ENCODE measurements at regions not wholly inside any gene's neighbourhood (a gene's known extent, or its start where the extent isn't known, plus 50 kb on each side); places are given as distances from the start of the nearest gene placed in this dataset.

DNA sequence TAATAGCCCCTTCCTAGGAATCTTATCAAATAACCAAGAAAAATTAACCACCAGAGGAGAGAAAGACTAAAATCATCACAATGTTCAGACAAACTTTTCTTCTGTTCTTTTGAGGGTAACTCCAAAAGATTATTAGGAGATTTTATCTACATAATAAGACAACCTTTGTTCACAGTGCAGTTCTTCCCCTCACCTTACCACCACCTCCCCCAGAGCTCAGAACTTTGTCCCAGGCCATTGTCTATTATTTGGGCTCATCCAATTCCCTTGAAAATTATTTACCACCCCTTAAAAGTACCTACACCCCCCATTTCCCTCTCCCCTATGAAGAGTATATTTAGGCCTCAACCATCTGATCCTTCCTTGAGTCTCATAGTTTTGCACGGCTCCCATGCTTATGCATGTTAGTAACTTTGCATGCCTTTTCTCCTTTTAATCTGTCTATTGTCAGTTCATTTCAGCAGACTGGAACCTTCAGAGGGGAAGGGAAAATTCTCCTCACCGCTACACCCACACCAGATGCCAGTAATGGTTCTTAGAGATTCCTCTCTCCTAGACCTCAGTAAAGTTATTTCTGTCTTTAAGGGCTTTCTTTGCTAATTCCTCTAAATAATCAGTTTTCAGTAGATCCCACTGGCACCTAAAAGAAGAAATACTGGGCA, 234.9 kb downstream of the SKIDA1 start (continued):
- TF ChIP-seq BHLHE40 (IDR thresholded peaks at IDR 0.05; ENCODE audit: borderline replicate concordance in 1 of 2, low read depth in 2 of 2, low read length in 1 of 2), result no peak

DNA sequence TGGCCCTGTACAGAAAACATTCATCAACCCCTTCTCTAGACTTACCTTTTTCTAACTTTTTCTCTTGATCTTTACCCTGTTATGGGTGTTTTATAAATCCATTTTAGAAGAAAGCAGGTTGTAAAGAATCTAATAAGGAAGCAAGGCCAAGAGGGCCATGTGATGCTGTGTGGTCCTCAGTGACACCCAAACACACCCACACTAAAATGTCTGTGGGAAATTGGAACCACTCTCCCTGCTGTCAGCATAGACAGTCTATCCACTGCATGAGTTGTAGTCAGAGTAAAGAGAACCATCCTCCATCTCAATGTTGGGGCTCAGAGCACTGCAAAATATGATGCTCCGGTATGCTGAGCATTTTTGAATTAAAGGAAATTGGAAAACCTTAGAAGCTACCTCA, 235.5 kb downstream of the SKIDA1 start:
- intact Hi-C loops (cut with micrococcal nuclease; ENCODE audit: unreplicated experiment), result no loop called here
- DNase-seq (ENCODE audit: low read depth, low spot score) (no peak), FAIRE-seq (no peak), ATAC-seq (no peak)
- WGBS (ENCODE audit: insufficient coverage, insufficient replicate concordance, low lambda C conversion rate, missing lambda C conversion rate), result 5% methylated on average over 1 of the region's 1 CpG
- Histone ChIP-seq H4K20me1 (ENCODE audit: control insufficient read depth, insufficient read depth) (no peaks in the 10 kb centered on the region), H3K27me3 (replicated peaks in 1 of 2; ENCODE audit: control insufficient read depth in 2 of 2, insufficient read depth in 2 of 2, low read length in 1 of 2) (peaks cover 0 to 3% of the 10 kb centered on the region in 2 experiments; a peak in 1 of 4 replicates), H3K79me2 (ENCODE audit: control insufficient read depth, insufficient read depth, low read length) (no peaks in the 10 kb centered on the region), H3K4me1 (ENCODE audit: control insufficient read depth, insufficient read depth, low read length) (no peaks in the 10 kb centered on the region), H3K36me3 (ENCODE audit: control insufficient read depth in 2 of 2, insufficient read depth in 2 of 2, low read length in 1 of 2) (no peaks in the 10 kb centered on the region), H3K4me2 (ENCODE audit: control insufficient read depth, insufficient read depth) (no peak overlapping the region), H2AFZ (ENCODE audit: control insufficient read depth, low read depth, low read length) (no peak overlapping the region), H3K9ac (ENCODE audit: control insufficient read depth, insufficient read depth, low read length) (no peak overlapping the region), H3K9me3 (replicated peaks; ENCODE audit: control insufficient read depth, insufficient read depth, low read length) (no peaks in the 10 kb centered on the region), H3K27ac (ENCODE audit: control insufficient read depth, insufficient read depth) (no peak overlapping the region), H3K4me3 (no peak overlapping the region)
- RAD21 ChIA-PET (ENCODE audit: unreplicated experiment), result no interaction called here
- no TSS peak for BruUV-seq (replicated peaks)
- in situ Hi-C loops (cut with MboI), result loop anchor here (25.0 kb wide), 1 partner anchor 197 kb away; no protein-coding TSS in a partner anchor
- SMC1A ChIA-PET (ENCODE audit: uncharacterized antibody, unreplicated experiment), result no interaction called here
- CTCF ChIA-PET, result no interaction called here
- TF ChIP-seq CEBPB (IDR thresholded peaks at IDR 0.05; ENCODE audit: borderline replicate concordance in 1 of 2, low read depth in 2 of 2, low read length in 2 of 2) (no peak), TAF1 (IDR thresholded peaks at IDR 0.05; ENCODE audit: borderline replicate concordance, low read depth, low read length) (no peak), KLF5 (IDR thresholded peaks at IDR 0.05; ENCODE audit: partially characterized antibody) (no peak), CBX3 (IDR thresholded peaks at IDR 0.05; ENCODE audit: borderline replicate concordance, low read depth) (no peak), RAD51 (IDR thresholded peaks at IDR 0.05) (no peak), TCF7 (IDR thresholded peaks at IDR 0.05; ENCODE audit: borderline replicate concordance) (no peak), NBN (IDR thresholded peaks at IDR 0.05) (no peak), TCF12 (IDR thresholded peaks at IDR 0.05; ENCODE audit: low read depth, low read length) (no peak), POLR2AphosphoS5 (IDR thresholded peaks at IDR 0.05; ENCODE audit: low read length) (no peak), EGR1 (IDR thresholded peaks at IDR 0.05; ENCODE audit: borderline replicate concordance in 1 of 2, low read depth in 2 of 2, low read length in 2 of 2) (no peak)
- TF ChIP-seq, protein P1, sequence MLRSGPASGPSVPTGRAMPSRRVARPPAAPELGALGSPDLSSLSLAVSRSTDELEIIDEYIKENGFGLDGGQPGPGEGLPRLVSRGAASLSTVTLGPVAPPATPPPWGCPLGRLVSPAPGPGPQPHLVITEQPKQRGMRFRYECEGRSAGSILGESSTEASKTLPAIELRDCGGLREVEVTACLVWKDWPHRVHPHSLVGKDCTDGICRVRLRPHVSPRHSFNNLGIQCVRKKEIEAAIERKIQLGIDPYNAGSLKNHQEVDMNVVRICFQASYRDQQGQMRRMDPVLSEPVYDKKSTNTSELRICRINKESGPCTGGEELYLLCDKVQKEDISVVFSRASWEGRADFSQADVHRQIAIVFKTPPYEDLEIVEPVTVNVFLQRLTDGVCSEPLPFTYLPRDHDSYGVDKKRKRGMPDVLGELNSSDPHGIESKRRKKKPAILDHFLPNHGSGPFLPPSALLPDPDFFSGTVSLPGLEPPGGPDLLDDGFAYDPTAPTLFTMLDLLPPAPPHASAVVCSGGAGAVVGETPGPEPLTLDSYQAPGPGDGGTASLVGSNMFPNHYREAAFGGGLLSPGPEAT (IDR thresholded peaks at IDR 0.05; ENCODE audit: low read depth), result no peak
- TF ChIP-seq, protein P2, sequence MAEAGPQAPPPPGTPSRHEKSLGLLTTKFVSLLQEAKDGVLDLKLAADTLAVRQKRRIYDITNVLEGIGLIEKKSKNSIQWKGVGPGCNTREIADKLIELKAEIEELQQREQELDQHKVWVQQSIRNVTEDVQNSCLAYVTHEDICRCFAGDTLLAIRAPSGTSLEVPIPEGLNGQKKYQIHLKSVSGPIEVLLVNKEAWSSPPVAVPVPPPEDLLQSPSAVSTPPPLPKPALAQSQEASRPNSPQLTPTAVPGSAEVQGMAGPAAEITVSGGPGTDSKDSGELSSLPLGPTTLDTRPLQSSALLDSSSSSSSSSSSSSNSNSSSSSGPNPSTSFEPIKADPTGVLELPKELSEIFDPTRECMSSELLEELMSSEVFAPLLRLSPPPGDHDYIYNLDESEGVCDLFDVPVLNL (IDR thresholded peaks at IDR 0.05; ENCODE audit: low read depth, low read length), result no peak
- TF ChIP-seq, protein P3, sequence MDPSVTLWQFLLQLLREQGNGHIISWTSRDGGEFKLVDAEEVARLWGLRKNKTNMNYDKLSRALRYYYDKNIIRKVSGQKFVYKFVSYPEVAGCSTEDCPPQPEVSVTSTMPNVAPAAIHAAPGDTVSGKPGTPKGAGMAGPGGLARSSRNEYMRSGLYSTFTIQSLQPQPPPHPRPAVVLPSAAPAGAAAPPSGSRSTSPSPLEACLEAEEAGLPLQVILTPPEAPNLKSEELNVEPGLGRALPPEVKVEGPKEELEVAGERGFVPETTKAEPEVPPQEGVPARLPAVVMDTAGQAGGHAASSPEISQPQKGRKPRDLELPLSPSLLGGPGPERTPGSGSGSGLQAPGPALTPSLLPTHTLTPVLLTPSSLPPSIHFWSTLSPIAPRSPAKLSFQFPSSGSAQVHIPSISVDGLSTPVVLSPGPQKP (IDR thresholded peaks at IDR 0.05; ENCODE audit: low read depth, low read length), result no peak
- TF ChIP-seq, protein P4, sequence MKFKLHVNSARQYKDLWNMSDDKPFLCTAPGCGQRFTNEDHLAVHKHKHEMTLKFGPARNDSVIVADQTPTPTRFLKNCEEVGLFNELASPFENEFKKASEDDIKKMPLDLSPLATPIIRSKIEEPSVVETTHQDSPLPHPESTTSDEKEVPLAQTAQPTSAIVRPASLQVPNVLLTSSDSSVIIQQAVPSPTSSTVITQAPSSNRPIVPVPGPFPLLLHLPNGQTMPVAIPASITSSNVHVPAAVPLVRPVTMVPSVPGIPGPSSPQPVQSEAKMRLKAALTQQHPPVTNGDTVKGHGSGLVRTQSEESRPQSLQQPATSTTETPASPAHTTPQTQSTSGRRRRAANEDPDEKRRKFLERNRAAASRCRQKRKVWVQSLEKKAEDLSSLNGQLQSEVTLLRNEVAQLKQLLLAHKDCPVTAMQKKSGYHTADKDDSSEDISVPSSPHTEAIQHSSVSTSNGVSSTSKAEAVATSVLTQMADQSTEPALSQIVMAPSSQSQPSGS (IDR thresholded peaks at IDR 0.05; ENCODE audit: low read length), result no peak
- POLR2A ChIA-PET, result no interaction called here
